NCI-H510A (cell line): ENCODE measurements at regions not wholly inside any gene's neighbourhood (a gene's known extent, or its start where the extent isn't known, plus 50 kb on each side); places are given as distances from the start of the nearest gene placed in this dataset.

Experiments used
- DNase-seq: peaks from one replicate; lab custom pipeline; 2025; lab: John Stamatoyannopoulos, UW

DNA sequence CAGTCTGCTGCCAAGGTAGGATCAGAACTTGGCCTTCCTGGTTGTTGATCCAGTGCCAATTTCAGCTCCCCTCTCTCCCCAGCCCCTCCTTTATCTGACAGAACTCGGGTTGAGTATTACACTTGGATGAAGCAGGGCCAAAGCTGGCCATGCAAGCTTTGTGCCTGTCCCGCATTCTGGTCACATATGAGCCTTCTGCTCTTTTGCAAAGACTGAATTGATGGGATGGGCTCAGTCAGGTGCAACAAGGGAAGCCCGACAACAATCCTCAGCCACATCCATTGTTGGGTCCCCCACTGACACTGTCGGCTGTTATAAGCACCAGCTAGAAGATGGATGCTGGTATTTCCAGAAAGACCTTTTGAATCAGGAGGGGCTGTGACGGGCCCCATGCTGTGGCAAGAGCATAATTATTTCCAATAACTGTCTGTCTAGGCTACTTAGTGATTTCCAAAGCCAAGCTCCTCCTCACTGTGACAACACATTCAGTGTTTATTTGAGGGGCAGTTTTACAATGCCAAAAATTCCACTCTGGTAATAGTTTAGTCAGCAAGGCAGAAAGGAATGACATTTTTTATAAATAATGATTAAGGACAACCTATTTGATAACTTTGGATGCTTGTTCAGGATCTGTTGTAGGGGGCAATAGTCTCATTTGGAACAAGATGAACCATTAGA, 146.8 kb upstream of the FRMD4B start:
- no peak for DNase-seq

DNA sequence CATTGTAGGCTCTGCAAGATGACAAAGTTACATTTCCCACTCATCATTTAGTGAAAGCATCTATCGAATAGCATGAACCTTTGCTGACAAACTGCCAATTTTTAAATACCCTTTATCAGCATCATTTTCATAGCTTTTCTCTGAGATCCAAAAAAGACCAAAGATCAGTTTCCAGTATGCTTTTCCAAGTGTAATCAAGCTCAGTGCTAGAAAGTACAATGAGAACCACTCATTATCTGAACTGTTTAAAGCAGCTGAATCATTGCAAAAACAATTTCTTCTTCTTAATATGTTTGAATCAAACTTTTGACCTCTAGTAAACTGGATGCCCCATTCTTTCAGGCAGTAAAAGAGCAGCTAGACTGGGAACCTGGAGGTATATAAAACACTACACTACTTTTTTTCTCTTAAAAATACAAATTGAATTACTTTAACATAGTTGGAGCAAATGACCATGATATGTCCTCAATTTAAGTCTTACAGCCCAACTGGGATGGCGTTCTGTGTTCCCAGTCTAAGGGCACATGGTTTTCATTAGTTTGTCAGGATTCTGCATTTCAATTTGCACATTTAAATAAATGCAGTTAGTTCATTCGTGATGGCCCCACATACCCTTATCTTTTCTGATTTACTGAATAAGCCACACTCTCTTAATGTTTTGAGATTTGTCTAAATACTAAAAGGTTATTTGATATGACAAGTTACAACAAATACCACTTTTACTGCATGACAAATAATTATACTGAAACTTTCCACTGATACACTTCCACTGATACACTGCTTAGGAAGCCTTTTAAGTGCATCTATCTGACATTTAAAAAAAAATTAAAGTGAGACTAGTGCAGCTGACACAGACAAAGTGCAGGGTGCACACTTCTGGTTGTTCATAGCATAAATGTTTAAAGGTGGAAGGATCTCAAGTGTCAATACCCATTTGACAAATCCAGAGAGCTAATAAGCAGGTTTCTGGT, 146.0 kb upstream of the FRMD4B start:
- DNase-seq: no peak

DNA sequence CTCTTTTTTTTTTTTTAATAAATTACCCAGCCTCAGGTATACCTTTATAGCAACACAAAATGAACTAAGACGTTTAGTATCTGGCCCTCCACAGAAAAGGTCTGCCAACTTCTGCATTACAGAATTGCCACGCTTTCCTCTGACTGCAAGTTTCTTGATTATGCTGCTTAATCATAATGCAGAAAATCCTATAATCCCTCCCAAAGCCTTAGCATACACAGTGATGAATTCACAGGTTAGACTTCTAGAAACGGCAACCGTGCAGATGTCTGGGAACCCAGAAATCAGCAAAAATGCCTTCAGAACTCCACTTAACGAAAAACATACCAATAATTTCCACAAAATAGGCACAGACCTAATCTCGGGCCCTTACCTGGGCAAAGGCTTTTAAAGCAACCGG, 144.7 kb upstream of the FRMD4B start:
- DNase-seq: no peak

DNA sequence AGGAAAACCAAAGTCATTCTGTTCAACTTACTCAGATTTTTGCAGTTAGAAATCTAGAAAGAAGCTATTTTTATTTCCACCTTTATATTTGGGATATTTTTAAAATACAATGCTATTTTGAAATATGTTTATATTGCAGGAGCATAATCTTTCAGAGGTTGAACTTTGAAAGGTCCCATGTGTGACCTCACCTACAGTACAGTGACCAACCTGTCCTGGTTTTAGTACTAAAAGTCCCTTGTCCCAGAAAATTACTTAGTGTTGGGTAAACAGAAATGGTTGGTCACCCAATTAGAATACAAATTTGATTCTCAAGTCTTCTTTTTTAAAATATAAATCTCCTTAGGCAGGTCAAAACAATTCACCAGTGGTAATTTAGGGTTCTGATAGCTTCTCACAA, 141.6 kb upstream of the FRMD4B start:
- no peak for DNase-seq

DNA sequence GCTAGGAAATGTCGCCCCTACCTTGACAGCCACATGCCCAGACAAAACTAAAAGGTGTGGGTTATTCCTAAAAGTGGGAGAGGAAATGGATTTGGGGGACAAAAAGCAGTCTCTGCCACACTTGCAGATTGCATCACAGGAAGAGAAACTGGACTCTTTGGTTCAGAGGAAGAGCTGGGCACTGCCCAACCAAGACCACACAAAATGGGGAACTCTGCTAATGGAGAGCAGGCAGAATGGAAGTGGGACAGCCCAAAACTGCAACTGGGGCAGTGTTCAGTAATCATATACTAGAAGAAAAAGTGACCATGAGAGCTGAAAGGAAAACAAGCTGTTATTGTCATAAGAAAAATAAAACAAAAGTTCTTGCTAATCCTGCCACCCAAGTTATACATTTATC, 138.9 kb upstream of the FRMD4B start:
- no peak for DNase-seq

DNA sequence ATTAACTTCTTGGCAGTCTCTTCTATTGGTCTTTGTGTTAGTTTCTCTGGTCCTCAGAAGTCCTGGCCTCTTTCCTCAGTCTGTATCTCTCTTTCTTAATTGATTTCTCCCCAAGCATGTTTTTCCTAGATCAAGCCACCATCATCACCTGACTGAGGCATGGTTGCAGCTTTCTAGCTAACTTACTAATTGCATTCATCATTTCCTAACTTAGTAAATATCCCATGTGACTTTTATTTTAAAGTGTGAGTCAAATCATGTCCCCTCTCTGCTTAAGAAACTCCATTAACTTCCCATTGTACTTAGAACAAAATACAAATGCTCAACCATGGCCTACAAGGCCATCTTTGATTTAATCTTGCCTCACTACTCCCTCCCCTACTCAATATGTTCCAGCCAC, 135.4 kb upstream of the FRMD4B start:
- no peak for DNase-seq

DNA sequence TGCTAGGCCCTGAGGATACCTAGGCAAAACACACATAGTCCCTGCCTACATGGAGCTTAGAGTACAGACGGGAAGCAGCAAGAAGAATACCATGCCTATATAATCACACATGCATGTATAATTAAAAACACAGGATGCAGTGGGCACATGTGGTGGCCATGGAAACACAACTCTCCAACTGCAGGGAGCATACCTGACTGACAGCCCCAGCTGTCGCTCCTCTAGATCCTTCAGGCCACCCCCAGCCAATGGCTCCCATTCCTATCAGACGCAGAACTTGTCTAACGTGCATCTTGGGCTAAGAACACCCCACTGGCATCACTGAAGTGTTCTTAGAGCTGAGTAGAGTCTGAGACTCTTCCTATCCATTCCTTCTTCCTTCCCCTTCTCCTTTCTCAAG, 125.5 kb upstream of the FRMD4B start:
- no peak for DNase-seq

DNA sequence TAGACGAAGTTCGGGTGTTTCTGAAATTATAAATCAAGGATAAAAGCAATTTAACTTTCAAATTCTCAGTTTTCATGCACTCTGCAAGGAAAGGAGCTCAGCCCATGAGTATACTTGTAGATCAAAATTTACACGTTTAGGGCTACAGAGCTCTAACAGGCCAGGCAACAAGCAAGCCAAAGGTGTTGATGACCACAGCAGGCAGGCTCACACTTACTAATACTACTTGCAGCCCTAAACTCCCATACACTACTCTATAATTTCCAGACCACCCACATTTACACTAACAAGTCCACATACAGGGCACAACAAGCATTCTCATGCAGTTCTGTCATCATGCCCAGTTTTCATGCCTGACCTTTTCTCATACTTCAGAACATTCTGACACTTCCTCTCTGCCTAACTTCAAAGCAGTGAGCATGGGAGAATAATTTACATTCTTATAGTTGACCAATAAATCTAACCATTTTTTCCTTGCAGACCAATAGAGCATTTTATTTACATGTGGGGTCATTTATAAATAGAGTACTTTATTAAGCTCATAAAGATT, 124.7 kb upstream of the FRMD4B start:
- no peak for DNase-seq

DNA sequence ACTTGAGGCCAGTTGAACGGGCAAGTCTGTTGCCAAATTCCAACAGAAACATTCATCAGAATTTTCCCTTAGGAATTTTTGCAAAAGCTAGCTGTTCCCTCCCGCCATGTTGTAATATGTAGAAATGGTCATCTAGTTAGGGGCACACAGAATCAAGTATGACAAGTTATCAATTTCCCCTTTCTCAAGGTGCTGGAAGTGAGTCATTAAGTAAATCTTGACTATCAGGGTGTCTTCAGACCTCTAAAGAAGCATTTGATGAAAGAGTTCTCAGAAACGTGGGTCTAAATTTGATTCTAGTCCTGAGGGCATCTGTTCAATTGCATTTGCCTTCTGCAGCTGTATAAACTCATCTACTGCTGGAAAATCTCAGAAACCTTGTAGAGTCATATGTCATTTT, 123.4 kb upstream of the FRMD4B start:
- no peak for DNase-seq

DNA sequence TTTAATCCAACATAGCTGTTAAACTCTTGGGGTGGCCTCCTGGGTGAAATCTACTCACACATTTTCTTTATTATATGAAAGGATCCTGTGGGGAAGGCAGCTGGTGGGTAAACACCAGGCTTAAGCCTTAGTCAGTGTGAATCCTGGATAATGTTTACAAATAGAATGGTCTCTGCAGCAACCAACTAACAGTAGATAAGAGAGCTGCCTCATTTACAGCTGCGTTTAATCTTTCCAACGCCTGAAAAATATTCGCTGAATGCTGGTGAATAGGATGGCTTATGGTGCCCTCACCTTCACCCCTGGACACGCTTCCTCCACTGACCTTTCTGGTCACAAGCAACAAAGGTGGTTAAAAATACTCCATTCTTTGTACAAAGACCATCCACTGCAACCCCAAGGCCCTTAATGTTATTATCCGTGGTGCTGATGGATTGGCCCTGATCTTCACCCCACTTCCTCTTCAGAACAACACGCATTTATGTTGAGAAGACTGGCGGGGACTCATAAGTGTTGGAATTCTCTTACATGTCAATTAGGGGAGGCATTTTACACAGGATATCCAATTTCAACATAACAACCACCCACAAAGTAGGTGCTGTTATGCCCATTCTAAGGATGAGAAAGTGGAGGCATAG, 120.0 kb upstream of the FRMD4B start:
- no peak for DNase-seq

DNA sequence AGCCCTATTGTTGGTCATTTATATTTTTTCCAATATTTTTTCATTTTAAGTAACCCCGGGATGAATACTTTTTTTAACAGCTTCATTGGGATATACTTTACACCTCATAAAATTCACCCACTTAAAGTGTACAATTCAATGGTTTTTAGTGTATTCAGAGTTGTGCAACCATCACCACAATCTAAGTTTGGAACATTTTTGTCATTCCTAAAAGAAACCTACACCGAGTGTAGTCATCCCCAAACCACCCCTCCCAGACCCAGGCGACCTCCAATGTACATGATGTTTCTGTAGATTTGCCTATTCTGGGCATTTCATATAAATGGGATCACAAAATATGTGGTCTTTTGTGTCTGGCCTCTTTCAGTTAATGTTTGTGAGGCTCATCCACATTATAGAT, 118.3 kb upstream of the FRMD4B start:
- DNase-seq: no peak

DNA sequence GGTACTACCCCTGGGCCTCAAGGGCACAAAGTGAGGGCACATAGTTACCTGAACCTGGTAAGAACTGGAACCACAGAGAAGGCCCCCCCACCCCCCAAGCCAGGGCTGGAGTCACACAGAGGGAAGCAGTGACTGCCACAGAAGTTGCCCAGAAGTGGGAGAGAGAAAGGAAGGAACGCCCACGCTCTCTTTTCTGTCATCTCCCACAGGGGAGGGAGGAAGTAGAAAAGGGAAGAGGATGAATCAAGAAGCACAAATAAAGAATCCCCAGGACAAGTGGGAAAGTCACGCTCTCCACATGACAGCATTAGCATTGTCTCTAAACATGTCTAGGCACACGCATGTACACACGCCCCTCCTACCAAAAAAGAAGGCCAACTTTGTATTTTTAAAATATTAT, 114.7 kb upstream of the FRMD4B start:
- no peak for DNase-seq

DNA sequence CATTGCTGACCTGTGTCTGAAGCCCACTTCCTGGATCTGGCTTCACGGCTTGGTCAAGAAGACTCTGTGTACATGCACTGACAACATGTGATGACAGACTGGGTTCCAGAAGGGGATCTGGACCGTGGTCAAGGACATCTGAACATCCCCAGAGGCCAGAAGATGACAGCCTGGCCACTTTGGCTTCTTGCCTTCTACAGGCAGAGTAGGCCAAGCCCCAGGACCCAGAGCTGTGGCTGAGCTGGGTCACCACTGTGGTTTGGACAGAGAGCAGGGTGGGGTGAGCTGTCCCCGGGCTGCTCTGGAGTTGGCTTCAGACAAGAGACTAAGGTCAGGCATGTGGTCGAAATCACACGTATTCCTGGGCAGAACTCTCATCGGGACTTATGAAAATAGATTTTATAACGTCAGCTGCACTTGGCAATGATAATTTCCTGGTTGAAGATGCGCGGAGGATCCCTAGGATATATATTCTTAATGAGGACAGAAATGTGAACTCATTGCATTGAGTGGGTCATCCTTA, 114.1 kb upstream of the FRMD4B start:
- DNase-seq: no peak

DNA sequence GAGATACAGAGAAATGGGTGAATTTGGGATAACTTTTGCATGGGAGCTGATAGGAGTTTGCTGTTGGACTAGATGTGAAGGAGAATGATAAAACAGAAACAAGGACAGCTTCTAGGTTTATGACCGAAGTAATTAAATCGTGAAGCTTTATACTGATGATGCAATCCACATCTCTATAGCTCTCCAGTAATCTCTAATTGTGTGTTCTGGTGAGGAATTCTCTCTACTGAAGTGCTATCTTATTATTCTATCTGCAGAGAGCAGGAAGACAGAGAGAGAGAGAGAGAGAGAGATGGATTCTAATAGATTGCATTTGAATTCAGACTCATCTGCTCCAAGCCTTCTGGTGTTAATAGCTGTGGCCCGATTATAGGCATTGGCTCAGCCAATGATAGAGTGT, 113.5 kb upstream of the FRMD4B start:
- no peak for DNase-seq

DNA sequence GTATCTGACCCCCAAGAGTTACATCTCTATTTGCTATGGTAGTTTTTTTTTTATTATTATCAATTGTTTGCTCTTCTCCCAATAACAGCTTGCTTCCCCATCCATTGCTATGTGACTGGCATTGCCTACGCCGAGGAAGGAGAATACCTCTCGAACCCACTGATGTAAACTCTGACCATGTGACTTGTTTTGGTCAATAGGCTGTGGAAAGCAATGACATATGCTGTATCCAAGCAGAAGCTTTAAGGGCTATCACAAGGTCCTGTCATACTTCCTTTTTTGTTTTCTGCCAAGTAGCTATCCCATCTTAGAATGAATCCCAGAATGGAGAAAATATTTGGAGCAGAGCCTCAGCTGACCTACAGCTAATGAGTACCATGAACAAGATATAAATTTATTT, 111.0 kb upstream of the FRMD4B start:
- DNase-seq: no peak

DNA sequence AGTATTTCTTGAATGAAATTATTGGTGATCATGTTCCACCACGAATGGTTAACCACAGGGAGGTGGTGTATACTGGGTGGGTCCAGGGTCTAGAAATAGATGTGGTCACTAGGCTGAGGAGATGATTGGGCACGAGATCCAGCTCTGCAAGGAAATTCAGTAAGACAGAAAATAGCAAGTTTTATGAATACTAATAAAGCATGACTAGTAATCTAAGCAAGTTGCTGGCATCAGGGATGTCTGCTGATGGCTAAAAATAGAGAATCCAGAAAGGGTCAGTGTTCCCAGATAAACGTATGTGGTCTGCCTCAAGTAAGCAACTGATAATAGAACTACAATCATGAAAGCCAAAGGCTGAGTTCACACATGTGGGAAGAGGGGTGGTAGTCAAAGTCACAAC, 108.3 kb upstream of the FRMD4B start:
- DNase-seq: no peak

DNA sequence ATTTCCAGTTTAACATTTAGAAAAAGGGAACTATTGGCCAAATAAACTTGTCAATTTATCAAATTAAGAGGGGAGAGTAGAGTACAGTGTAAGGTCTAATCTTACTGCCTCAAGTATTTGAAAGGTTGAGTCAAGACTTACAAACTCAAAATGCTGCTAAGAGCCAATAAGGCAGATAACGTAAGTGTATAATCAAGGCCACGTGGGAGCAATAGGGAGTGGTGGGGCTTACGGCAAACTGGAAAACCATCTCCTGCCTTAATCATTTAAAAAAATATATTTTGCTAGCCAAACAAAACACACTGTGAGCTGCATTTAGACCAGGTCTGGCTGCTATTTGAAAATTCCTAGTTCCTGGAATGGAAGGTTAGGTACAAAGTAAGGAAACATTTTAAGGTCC, 107.3 kb upstream of the FRMD4B start:
- DNase-seq: no peak

DNA sequence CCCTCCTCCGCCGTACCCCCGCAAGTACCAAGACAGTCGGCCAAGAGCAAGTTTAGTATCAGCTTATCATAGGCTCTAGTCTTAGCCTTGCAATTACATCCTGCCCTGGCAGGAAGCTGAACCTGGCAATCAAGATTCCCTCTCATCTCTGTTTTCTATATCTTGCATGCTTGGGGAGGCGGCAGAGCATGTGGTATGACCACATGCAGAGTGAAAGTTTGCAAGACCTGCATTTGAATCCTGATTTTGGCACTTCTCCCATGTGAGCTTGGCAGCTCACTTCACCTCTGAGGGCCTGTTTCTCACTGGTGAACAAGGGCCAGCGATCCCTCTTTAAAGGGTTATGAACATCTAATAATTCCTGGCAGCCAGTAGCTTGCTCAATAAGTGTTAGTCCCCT, 106.1 kb upstream of the FRMD4B start:
- no peak for DNase-seq

DNA sequence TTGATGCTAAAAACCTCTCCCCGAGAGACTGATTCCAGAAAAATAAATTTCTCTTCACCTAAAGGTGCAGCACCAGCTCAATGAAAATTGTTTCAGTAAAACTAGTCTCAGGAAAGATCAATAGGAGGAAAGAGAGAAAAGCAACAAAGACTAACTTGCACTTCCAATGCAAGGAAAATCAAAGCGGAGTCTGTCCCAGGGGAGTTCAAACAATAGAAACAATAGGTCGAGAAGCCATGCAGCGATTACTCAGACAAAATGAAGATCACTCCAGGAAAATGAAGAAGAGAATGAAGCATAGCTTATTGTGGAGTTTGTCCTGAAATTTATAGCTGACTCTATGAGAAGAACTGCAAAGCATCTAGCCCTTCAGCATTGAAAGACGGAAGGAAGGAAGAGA, 105.1 kb upstream of the FRMD4B start:
- no peak for DNase-seq

DNA sequence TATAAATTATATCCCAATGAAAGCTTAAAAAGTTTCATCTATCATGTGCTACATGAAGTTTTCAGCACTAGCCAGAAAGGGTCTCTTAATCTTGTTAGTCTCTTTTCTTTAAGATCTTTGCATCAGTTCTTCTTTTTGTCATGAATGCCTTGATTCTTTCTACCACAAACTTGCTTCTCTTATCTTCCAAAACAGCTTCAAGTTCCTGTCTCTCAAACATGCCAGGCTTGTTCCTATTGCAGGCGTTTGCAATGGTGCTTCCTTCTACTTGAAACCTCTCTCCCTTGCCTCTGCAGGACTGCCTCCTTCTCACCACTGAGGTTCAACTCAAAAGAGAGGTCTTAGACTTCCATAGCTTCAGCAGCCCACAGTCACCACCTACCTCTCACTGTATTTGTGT, 104.3 kb upstream of the FRMD4B start:
- DNase-seq: no peak

DNA sequence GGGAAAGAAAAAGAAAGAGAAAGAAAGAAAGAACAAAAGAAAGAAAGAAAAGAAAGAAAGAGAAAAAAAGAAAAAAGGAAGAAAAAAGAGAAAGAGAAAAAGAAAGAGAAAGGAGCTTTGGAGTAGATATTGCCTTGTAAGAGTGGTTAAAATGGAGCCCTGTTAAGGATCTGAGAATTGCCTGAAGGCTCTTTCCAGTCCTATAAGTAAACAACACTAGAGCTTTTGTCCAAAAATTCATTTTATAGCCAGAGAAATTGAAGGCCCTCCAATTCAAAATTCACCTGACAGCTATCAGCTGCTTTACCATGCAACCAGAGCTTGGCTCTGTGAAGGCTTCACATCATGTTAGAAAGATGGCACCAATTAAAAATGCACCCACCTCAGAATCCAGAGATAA, 102.1 kb upstream of the FRMD4B start:
- no peak for DNase-seq

DNA sequence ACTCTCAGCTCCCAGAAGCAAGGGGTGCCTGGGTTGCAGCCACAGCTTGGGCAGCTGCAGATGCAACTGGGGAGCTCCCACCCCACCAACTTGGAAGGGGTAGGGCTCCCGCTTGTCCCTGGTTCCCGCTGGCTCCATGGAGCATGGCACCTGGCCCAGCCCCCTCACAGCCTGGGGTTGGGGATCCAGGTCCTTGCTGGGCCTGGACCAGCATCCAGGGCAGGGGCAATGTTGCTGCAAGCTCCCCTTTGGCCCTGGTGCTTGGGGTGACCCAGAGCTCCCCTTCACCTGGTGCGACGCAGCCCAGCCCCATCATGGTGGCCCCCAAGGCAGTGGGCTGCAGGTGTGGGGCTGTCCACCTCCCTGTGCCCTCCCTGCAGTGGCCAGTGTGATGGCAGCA, 99.6 kb upstream of the FRMD4B start:
- DNase-seq: no peak
